Activated CD8-positive, alpha-beta T cell treated with anti-CD3 and anti-CD28 coated beads for 36 hours (primary cell): ENCODE measurements at regions not wholly inside any gene's neighbourhood (a gene's known extent, or its start where the extent isn't known, plus 50 kb on each side); places are given as distances from the start of the nearest gene placed in this dataset.

Source experiments
- ATAC-seq: fragments of 200-7000 bp; cut with Tn5 transposase; one replicate; pipeline ENCODE4 v1.10.0; 2021; ENCODE audit warnings: mild to moderate bottlenecking, moderate library complexity
- CTCF ChIA-PET: fragments of 350-600 bp; sonication (Branson Sonifier 250); formaldehyde crosslinking; loops from one replicate; lab custom pipeline; 2021; ENCODE audit warnings: antibody characterized with exemption; lab: Charles Lee
- POLR2A ChIA-PET: fragments of 350-600 bp; sonication (Branson Sonifier 250); formaldehyde crosslinking; loops from one replicate; lab custom pipeline; 2021; ENCODE audit warnings: antibody characterized with exemption; lab: Charles Lee
- DNase-seq: peaks from one replicate; pipeline ENCODE4 v3.0.0-alpha.2; 2020
- H3K27ac Mint-ChIP-seq: one replicate; pipeline ENCODE4 v1.8.0; 2021; ENCODE audit warnings: mild to moderate bottlenecking, mixed read lengths
- H3K27me3 Mint-ChIP-seq: one replicate; pipeline ENCODE4 v1.8.0; 2021; ENCODE audit warnings: mixed read lengths
- H3K36me3 Mint-ChIP-seq: one replicate; pipeline ENCODE4 v1.8.0; 2021; ENCODE audit warnings: low read depth, mixed read lengths
- H3K4me1 Mint-ChIP-seq: one replicate; pipeline ENCODE4 v1.8.0; 2021; ENCODE audit warnings: low read depth, mixed read lengths
- H3K4me3 Mint-ChIP-seq: one replicate; pipeline ENCODE4 v1.8.0; 2021; ENCODE audit warnings: mild to moderate bottlenecking, moderate library complexity, mixed read lengths
- H3K9me3 Mint-ChIP-seq: one replicate; pipeline ENCODE4 v1.8.0; 2021; ENCODE audit warnings: mixed read lengths
- CTCF ChIP-seq: fragments of 200-600 bp; IDR thresholded peaks from one replicate; pipeline ENCODE4 v1.8.0; 2022; ENCODE audit warnings: antibody characterized with exemption, mild to moderate bottlenecking
- intact Hi-C: fragments of 100-400 bp; cut with micrococcal nuclease; formaldehyde crosslinking; loops from one replicate; pipeline ENCODE4 v1.10.0; 2022

- Mint-ChIP-seq H3K4me3 (no peak overlapping the region), H3K9me3 (no peaks in the 10 kb centered on the region), H3K27me3 (peaks cover 5% of the 10 kb centered on the region), H3K4me1 (peaks cover 3% of the 10 kb centered on the region), H3K27ac (no peak overlapping the region), H3K36me3 (no peaks in the 10 kb centered on the region)
- ATAC-seq (no peak), DNase-seq (no peak)
- no peak for TF ChIP-seq CTCF
- intact Hi-C loops = no loop called here
- ChIA-PET CTCF (no interaction called here), POLR2A (no interaction called here)
Observed at GRCh38 chr2:16023506-16024360, 83.4 kb downstream of the MYCN start.

GRCh38 chr2:16022548-16023240, 82.3 kb downstream of the MYCN start:
- Mint-ChIP-seq H3K36me3 (no peaks in the 10 kb centered on the region), H3K9me3 (no peaks in the 10 kb centered on the region), H3K4me1 (no peaks in the 10 kb centered on the region), H3K27me3 (peaks cover 5% of the 10 kb centered on the region), H3K27ac (no peak overlapping the region), H3K4me3 (no peak overlapping the region)
- intact Hi-C loops = no loop called here
- ATAC-seq (no peak), DNase-seq (no peak)
- CTCF ChIA-PET = no interaction called here
- TF ChIP-seq CTCF = no peak
- POLR2A ChIA-PET = no interaction called here

- no peaks in the 10 kb centered on the region for H3K36me3 Mint-ChIP-seq
- ATAC-seq (no peak), DNase-seq (no peak)
- H3K4me3 Mint-ChIP-seq = no peak overlapping the region
- H3K27ac Mint-ChIP-seq = no peak overlapping the region
- ChIA-PET CTCF (no interaction called here), POLR2A (no interaction called here)
- intact Hi-C loops = no loop called here
- no peaks in the 10 kb centered on the region for H3K4me1 Mint-ChIP-seq
- no peak for TF ChIP-seq CTCF
- peaks cover 7% of the 10 kb centered on the region for H3K27me3 Mint-ChIP-seq
- no peaks in the 10 kb centered on the region for H3K9me3 Mint-ChIP-seq
Observed at GRCh38 chr2:16021611-16022363, 81.4 kb downstream of the MYCN start.

GRCh38 chr2:16020389-16021008, 80.1 kb downstream of the MYCN start:
- Mint-ChIP-seq H3K27ac (no peak overlapping the region), H3K4me1 (no peaks in the 10 kb centered on the region), H3K9me3 (no peaks in the 10 kb centered on the region), H3K27me3 (peaks cover 7% of the 10 kb centered on the region), H3K36me3 (no peaks in the 10 kb centered on the region), H3K4me3 (no peak overlapping the region)
- no peak for TF ChIP-seq CTCF
- intact Hi-C loops = no loop called here
- ATAC-seq = no peak
- ChIA-PET CTCF (no interaction called here), POLR2A (no interaction called here)
- no peak for DNase-seq
